ENCODE measurements at regions not wholly inside any gene's neighbourhood (a gene's known extent, or its start where the extent isn't known, plus 50 kb on each side); places are given as distances from the start of the nearest gene placed in this dataset.

GRCh38 chr13:65864039-65864438 lies 1366.1 kb downstream of the PCDH9 start:
- DNase-seq (ENCODE audit: low spot score), result no peak
- TF ChIP-seq CTCF (IDR thresholded peaks at IDR 0.05; ENCODE audit: extremely low read depth, missing control alignments), result no peak

GRCh38 chr13:65860306-65860705 lies 1369.8 kb downstream of the PCDH9 start:
- TF ChIP-seq CTCF (IDR thresholded peaks at IDR 0.05; ENCODE audit: extremely low read depth, missing control alignments), result no peak
- no peak for DNase-seq (ENCODE audit: low spot score)

- no peak for DNase-seq (ENCODE audit: low spot score)
- TF ChIP-seq CTCF (IDR thresholded peaks at IDR 0.05; ENCODE audit: extremely low read depth, missing control alignments), result no peak
Observed at GRCh38 chr13:65857942-65858565, 1372.1 kb downstream of the PCDH9 start.

- no peak for TF ChIP-seq CTCF (IDR thresholded peaks at IDR 0.05; ENCODE audit: extremely low read depth, missing control alignments)
- no peak for DNase-seq (ENCODE audit: low spot score)
Observed at GRCh38 chr13:65856431-65856830, 1373.7 kb downstream of the PCDH9 start.

GRCh38 chr13:65855242-65855805 lies 1374.8 kb downstream of the PCDH9 start:
- DNase-seq (ENCODE audit: low spot score), result no peak

GRCh38 chr13:65854431-65854830 lies 1375.7 kb downstream of the PCDH9 start:
- TF ChIP-seq CTCF (IDR thresholded peaks at IDR 0.05; ENCODE audit: extremely low read depth, missing control alignments), result no peak
- DNase-seq (ENCODE audit: low spot score), result no peak

More at GRCh38 chr13:65855242-65855805, 1374.8 kb downstream of the PCDH9 start:
- no peak for TF ChIP-seq CTCF (IDR thresholded peaks at IDR 0.05; ENCODE audit: extremely low read depth, missing control alignments)

- no peak for TF ChIP-seq CTCF (IDR thresholded peaks at IDR 0.05; ENCODE audit: extremely low read depth, missing control alignments)
- no peak for DNase-seq (ENCODE audit: low spot score)
Observed at GRCh38 chr13:65844266-65844841, 1385.8 kb downstream of the PCDH9 start.
